ENCODE measurements at regions not wholly inside any gene's neighbourhood (a gene's known extent, or its start where the extent isn't known, plus 50 kb on each side); places are given as distances from the start of the nearest gene placed in this dataset.

DNA sequence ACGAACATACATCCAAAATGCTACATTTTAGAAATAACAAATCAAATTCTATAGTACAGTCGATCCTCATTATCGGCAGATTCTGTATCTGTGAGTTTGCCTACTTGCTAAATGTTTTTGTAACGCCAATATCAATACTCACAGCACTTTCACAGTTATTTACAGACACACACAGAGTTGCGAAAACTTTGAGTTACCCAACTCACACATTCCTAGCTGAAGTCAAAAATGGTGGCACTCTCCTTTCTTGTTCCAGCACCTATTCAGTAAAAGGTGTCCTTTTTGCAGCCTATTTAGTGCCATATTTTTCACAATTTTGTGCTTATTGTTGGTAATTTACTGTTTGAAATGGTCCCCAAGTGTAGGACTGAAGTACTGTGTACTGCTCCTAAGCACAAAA is 161.7 kb downstream of the AKR1D1 start:
- DNase-seq (ENCODE audit: low spot score) = no peak
- no peaks in the 10 kb centered on the region for H3K4me1 ChIP-seq
- TF ChIP-seq, protein P1, sequence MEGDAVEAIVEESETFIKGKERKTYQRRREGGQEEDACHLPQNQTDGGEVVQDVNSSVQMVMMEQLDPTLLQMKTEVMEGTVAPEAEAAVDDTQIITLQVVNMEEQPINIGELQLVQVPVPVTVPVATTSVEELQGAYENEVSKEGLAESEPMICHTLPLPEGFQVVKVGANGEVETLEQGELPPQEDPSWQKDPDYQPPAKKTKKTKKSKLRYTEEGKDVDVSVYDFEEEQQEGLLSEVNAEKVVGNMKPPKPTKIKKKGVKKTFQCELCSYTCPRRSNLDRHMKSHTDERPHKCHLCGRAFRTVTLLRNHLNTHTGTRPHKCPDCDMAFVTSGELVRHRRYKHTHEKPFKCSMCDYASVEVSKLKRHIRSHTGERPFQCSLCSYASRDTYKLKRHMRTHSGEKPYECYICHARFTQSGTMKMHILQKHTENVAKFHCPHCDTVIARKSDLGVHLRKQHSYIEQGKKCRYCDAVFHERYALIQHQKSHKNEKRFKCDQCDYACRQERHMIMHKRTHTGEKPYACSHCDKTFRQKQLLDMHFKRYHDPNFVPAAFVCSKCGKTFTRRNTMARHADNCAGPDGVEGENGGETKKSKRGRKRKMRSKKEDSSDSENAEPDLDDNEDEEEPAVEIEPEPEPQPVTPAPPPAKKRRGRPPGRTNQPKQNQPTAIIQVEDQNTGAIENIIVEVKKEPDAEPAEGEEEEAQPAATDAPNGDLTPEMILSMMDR (IDR thresholded peaks at IDR 0.05) = no peak
- H3K36me3 ChIP-seq = no peaks in the 10 kb centered on the region
- H3K27ac ChIP-seq = no peak overlapping the region
- H3K9me3 ChIP-seq = no peaks in the 10 kb centered on the region
- H3K27me3 ChIP-seq = no peaks in the 10 kb centered on the region
- no peak overlapping the region for H3K4me3 ChIP-seq

DNA sequence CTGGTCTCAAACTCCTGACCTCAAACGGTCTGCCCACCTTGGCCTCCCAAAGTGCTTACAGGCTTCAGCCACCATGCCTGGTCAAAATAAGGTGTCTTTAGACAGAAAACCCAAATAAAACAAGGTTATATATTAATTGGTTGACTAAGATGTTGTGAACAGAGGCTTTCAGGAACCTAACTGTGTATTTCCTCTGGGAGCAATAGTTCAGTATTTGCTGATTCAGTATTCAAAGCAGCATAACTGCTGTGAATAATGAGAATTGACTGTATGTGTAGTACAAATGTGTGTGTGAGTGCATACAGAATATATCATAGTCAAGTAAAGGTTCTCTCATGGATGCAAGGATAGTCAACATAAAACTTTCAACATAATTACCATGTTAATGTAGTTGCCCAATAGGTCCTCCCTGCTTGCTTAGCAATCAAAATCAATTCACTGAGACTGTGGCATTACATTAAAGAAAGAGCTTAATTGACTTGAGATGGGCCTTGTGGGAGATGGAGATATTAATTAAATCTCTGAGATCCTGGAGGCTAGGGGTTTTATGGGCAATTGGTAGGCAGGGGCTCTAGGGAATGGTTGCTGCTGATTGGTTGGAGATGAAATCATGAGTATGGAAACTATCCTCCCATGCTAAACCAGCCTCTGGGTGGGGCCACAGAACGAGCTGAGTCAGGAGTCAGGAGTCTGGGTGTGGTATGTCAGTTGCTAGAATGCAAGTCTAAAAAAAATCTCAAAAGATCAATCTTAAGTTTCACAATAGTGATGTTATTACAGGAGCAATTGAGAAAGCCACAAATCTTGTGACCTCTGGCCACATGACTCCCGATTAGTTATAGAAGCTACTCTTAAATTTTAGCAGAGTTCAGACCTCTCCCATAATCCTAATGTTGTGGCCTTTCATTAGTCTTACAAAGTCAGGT is 162.7 kb downstream of the AKR1D1 start:
- no peaks in the 10 kb centered on the region for H3K9me3 ChIP-seq

DNA sequence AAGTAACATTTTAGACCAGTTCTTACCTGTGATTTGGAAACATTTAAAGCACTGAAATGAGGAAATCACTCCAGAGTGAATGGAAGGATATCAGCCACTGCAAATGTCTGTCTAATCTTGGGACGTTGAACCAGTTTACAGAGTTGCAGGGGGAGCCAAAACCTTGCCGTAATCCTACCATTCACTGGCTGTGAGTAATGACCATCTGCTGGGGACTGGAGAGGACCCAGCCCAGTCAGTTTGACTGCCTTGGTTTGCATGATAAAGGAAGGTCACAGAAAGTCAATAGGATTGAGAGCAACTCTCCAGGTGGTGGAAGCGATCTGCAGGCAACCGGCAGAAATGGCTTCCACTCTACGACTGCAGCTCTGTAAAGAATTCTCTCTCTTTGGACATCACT is 167.2 kb downstream of the AKR1D1 start:
- no peak overlapping the region for H3K4me3 ChIP-seq
- no peaks in the 10 kb centered on the region for H3K4me1 ChIP-seq
- DNase-seq (ENCODE audit: low spot score) = no peak
- H3K9me3 ChIP-seq = peaks cover 0 to 10% of the 10 kb centered on the region in 2 donors
- no peaks in the 10 kb centered on the region for H3K27me3 ChIP-seq
- H3K27ac ChIP-seq = no peak overlapping the region
- no peaks in the 10 kb centered on the region for H3K36me3 ChIP-seq
- TF ChIP-seq, protein P1 (IDR thresholded peaks at IDR 0.05) = no peak

More for the DNA sequence above, 162.7 kb downstream of the AKR1D1 start:
- no peak overlapping the region for H3K27ac ChIP-seq
- no peaks in the 10 kb centered on the region for H3K4me1 ChIP-seq
- no peaks in the 10 kb centered on the region for H3K36me3 ChIP-seq
- DNase-seq (ENCODE audit: low spot score) = no peak
- no peaks in the 10 kb centered on the region for H3K27me3 ChIP-seq
- TF ChIP-seq, protein P1 (IDR thresholded peaks at IDR 0.05) = no peak
- no peak overlapping the region for H3K4me3 ChIP-seq

DNA sequence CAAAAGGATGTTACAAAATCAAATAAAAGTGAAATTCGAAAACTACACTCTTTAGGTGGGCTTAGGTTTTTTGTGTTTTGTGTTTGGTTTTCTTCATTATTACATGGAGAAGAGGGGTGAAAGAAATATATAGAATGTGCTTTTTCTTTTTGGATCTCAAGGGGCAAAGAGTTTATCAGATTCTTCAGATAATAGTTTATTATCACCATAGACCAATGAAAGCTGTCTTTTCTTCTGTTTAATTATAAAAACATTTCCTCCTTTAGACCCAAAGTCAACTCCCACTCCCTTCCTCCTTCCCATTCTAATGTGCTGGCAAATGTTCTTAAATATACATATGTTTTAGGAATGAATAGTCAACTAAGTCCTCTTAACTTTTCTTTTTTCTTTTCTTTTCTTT is 167.6 kb downstream of the AKR1D1 start:
- peaks cover 0 to 10% of the 10 kb centered on the region in 2 donors for H3K9me3 ChIP-seq
- TF ChIP-seq, protein P1 (IDR thresholded peaks at IDR 0.05) = no peak
- no peak for DNase-seq (ENCODE audit: low spot score)

DNA sequence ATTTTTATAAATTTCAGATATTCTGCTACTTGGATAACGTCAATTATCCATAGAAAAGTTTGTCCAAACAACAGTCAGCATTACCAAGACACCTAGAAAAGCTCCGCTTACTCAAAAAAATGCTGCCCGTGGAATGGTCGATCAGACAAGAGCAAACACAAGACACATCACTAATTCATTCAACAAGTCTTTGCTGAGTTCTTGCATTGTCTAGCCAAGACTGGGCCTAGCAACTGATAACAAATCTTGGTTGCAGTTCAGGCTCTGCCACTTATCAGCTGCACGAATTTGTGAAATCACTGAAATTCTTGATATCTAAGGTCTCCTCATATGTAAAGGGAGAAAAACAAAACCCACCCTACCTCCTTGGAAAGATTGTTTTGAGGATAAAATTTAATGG is 168.3 kb downstream of the AKR1D1 start:
- no peak overlapping the region for H3K27ac ChIP-seq
- H3K9me3 ChIP-seq = peaks cover 0 to 10% of the 10 kb centered on the region in 2 donors
- TF ChIP-seq, protein P1 (IDR thresholded peaks at IDR 0.05) = no peak
- H3K36me3 ChIP-seq = no peaks in the 10 kb centered on the region
- H3K4me1 ChIP-seq = no peaks in the 10 kb centered on the region
- no peaks in the 10 kb centered on the region for H3K27me3 ChIP-seq
- no peak for DNase-seq (ENCODE audit: low spot score)
- no peak overlapping the region for H3K4me3 ChIP-seq

More for the DNA sequence above, 167.6 kb downstream of the AKR1D1 start:
- Histone ChIP-seq H3K36me3 (no peaks in the 10 kb centered on the region), H3K27me3 (no peaks in the 10 kb centered on the region), H3K4me3 (no peak overlapping the region), H3K4me1 (no peaks in the 10 kb centered on the region), H3K27ac (no peak overlapping the region)
